HT1080 (cell line): ENCODE measurements at regions not wholly inside any gene's neighbourhood (a gene's known extent, or its start where the extent isn't known, plus 50 kb on each side); places are given as distances from the start of the nearest gene placed in this dataset.
A peak's percentile ranks its signal among the peaks of the same experiment; 100 is the strongest.
"Not testable (repeated sequence)": the region's sequence is repeated elsewhere in the genome, so short reads cannot be mapped to it uniquely, and the experiment has no call there.

Experiments used
- DNase-seq: peaks from one replicate; pipeline ENCODE4 v3.0.0-alpha.2; 2015; ENCODE audit warnings: low read depth

DNA sequence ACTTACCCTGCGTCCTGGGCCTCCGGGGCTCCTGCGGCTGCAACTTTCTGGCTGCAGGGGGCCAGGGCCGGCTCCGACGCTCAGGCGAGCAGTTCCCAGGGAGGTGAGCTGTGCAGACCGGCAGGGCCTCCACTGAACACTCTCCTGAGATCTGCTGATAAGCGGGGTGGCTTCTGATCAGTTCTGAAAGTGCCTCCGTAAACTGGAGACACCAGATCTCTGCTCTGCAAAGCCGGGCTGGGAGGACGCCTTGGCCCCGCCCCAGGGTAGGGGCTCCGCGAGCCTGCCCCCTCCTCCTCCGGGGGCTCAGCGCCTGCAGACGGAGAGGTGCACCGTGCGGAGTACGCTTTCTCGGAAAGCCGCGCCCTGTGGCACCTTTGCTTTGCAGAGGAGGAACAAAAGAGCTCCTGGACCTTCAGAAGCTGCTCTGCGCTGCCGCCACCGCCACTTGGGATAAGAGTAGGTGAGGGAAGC, 141.3 kb upstream of the VKORC1L1 start:
- no peak for DNase-seq

DNA sequence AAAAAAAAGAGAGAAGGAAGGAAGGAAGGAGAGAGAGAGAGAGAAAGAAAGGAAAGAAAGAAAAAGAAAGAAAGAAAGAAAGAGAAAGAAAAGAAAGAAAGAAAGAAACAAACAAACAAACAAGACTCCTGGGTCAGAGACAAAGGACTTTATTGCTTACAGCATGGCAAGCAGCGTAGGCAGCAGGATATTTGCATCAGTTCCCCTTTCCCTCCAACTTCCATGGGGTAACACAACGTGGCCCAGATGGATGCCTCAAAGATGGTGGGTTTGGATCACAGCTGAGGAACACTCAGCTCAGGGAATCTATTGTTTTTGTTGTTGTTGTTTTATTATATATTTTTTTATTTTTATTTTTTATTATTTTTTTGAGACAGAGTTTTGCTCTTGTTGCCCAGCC, 128.5 kb upstream of the VKORC1L1 start:
- no peak for DNase-seq

DNA sequence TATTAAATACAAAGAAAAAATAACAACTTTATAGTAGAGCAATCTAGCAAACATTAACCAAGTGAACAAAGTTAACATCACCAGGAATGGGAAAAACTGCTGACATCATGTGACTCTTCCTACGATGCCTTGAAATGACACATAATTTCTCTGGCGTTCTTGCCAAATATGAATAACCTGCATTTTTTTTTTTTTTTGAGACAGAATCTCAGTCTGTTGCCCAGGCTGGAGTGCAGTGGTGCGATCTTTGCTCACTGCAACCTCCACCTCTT, 126.5 kb upstream of the VKORC1L1 start:
- no peak for DNase-seq

DNA sequence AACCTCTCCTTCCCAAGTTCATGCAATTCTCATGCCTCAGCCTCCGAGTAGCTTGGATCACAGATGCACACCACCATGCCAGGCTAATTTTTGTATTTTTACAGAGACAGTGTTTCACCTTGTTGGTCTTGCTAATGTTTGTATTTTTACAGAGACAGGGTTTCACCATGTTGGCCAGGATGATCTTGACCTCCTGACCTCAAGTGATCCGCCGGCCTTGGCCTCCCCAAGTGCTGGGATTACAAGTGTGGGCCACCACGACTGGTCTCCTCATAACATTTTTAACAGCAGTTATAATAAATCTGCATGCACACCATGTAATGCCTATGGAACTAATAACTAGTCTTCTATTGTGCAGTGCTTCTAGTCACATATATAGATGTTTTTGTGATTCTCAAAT, 123.8 kb upstream of the VKORC1L1 start:
- DNase-seq = no peak

DNA sequence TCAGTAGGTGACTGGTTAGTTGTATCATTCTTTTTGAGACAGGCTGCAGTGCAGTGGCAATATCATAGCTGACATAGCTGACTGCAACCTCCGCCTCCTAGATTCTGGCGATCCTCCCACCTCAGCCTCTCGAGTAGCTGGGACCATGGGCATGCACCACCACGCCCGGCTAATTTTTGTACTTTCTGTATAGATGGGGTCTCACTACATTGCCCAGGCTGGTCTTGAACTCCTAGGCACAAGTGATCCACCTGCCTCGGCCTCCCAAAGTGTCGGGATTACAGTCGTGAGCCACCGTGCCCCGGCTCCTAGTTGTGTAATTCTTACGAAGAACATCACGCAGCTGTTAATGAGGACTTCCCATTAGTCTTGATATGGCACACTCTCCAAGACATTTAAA, 123.4 kb upstream of the VKORC1L1 start:
- DNase-seq = no peak

DNA sequence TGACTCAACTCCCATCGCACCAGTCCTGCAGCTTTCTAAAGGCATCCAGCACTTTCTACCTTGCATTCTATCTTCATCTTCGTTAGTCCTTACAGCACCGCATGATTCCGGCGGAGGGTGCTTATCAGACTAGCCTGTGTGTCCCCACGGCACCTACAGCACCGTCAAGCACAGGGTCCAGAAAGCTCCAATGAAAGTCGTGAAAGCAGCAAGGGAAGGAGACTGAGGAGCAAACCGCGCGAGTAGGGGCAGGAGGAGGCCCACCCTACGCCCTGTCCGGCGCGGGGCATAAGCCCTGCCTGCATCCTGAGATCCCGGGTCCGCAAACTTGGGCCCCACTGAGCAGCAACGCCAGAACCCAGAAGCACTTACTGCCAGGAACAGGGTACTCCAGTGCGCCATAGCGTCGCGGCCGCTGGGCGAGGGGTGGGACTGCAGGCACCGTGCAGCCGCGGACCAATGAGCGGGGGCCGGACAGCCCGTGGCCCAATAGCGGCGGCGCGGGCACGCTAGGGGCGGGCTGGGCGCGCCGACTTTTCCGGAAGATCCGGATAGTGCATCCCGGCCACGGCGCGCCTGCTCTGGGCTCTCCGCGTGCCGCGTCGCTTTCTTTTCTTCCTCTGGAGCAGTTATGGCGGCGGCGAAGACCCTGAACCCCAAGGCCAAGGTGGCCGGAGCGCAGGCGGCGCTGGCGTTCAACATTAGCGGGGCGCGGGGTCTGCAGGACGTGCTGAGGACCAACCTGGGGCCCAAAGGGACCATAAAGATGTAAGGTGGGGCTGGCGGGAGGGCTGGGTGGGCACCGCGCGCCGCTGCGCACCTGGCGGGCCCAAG, 122.1 kb upstream of the VKORC1L1 start:
- peak; percentile 91 for DNase-seq

DNA sequence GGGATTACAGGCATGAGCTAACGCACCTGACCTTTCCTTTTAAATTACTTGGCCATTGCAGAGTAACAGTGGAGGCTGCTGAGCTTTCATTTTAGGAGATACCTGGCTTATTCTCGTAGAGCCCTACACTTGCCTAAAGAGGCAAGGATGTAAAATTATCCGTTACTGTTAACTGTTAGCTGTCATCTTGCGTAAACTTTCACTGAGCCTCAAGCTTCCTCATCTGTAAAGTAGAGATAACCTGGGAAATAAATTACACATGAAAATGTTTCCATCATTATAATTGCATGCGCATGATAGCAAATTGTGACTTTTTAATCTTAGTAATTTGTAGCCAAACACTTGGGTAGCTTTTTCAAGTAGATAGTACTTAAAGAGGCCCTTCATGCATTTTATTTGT, 118.8 kb upstream of the VKORC1L1 start:
- DNase-seq = not testable (repeated sequence)

DNA sequence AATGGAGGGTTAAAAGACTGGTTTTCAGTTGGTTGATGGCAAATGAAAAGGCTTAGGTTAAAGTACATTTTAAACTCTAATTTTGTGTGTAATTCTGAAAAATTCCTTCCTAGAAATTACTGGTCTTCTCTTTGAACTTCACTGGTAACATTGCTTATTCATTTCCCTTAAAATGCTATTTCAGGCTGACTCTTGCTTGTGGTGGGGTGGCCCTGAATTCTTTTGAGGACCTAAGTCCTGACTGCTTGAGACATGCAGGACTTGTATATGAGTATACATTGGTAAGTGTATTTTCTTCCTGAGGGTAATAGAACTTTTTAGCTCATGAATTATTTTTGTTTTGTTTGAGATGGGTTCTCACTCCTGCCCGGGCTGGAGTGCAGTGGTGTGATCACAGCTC, 113.9 kb upstream of the VKORC1L1 start:
- DNase-seq = not testable (repeated sequence)

DNA sequence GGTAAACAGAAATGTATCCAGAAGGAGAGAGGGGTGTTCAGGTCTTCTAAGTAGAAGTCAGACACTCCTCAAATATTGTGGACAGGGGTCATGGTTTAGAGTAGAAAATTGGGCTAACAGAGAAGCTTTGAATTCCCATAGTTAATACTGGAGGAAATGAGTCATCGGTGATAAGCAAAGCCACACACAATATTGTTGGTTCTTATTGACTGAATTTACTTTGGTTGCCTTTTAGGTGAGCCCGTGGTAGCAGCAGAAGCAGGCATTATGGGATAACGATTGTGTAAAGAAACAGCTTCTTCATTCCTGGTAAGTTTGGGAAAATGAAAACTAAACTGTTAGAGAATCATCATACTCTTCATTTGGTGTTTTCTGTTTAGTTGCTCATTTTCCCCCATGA, 110.2 kb upstream of the VKORC1L1 start:
- peak; percentile 48 for DNase-seq

DNA sequence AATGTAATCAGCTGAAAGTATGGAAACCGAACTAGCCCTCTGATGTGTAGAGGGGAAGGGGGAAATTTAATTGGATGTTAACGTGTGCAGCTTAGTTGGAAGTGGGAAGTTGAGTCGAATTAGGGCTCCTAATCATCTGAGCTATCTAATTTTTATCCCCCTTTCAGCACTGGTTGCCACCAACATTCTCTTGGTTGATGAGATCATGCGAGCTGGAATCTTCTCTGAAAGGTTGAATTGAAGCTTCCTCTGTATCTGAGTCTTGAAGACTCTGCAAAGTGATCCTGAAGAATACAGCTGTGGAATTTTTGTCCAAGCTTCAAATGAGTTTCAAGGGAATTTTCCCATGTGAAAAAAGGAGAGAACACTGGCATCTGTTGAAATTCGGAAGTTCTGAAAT, 109.8 kb upstream of the VKORC1L1 start:
- DNase-seq = not testable (repeated sequence)

DNA sequence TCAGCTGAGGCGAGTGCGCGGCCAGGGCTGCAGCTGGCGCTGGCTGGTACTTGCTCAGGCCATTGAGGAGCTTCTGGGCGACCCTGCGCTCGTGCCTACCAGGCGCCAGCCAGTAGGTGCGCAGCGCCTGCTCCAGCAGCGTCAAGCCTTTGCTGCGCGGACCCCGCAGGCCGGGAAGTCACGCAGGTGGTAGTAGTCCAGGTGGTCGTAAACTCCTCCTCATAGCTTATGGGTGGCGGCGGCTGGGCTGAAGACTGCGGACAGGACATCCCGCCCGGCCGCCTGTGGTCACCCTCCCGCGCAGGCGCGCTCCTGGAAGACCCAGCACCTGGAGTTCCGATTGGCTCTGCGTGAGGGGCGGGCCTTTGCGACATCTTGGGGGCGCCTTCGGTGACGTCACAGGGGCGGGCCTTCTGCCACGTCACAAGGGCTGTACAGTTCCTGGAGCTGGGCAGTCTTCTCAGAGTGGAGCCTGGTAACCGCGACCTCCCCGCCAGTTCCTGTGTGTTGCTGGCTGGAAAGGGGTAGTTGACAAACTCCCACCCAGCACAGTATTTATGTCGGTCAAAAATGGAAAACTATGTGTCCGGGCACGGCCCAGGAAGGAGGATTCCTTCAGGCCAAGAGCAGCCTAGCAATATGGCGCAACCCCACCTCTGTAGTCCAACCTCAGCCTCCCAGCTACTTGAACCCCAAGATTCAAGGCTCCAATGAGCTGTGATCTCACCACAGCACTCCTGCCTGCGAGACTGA, 102.2 kb upstream of the VKORC1L1 start:
- peak; percentile 86 for DNase-seq

DNA sequence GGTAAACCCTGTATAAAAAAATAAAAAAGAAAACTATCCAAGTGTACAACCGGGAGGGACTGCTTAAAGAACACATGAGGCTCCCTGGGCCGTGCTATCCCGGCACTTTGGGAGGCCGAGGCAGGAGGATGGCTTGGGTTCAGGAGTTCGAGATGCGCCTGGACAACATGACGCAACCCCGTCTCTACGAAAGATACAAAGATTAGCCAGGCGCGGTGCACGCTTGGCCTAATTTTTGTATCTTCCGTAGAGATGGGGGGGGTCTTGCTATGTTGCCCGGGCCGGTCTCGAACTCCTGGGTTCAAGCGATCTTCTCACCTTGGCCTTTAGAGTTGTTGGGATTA, 101.7 kb upstream of the VKORC1L1 start:
- DNase-seq = not testable (repeated sequence)

DNA sequence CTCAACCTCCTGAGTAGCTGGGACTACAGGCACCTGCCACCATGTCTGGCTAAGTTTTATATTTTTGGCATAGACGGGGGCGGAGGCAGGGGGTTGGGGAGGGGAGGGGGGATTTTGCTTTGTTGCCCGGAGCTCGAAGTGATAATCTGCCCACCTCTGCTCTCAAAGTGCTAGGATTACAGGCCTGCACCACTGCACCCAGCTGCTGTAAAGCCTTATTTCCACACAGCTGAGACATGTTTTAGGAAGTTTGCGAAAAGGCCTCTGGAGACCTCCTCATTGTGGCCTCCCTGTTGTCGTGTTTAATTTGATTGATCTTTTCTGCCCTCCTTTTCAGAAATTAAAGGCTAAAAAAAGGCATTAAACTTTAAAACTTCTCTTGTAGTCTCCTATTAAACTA, 96.2 kb upstream of the VKORC1L1 start:
- not testable (repeated sequence) for DNase-seq

DNA sequence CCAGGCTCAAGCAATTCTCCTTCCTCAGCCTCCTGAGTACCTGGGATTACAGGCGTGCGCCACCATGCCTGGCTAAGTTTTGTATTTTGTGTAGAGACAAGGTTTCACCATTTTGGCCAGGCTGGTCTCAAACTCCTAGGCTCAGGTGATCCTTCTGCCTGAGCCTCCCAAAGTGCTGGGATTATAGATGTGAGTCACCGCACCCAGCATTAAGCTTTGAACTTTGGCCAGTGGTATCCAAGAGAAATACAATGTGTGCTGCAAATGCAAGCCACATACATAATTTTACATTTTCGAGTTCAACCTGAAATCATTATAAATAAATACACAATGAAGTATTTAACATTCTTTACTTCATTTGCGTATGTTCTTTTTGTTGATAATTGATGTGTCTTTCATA, 82.9 kb upstream of the VKORC1L1 start:
- DNase-seq = not testable (repeated sequence)

DNA sequence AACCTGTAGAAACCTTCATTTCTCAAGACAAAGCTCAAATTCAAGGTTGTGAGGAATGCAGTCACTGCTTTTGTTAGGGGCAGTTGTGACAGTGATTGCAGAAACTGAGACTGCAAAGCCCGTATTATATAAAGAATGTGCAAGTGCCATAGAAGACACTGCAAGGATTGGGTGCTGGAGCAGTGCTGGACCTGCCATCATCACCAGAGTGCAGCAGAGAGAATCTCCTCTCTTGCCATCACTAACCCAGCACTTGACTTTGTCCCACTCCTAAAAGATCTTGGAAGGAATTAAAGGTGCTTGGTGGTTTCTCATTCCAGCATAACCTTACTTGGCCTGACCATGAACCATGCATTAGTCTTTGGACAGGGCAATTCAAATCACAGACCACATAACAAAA, 81.1 kb upstream of the VKORC1L1 start:
- DNase-seq = not testable (repeated sequence)

DNA sequence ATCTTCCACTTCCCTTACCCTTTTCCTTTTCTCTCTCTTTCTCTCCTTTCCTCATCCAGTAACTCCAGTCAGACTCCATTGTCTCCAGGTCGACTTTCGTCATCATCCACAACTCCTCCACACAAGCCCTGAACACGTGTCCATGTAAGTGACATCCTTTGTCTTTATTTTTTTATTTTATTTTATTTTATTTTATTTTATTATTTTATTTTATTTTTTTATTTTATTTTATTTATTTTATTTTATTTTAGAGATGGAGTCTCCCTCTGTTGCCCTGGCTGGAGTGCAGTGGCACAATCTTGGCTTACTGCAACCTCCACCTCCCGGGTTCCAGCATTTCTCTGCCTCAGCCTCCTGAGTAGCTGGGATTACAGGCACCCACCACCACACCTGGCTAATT, 80.1 kb upstream of the VKORC1L1 start:
- not testable (repeated sequence) for DNase-seq

DNA sequence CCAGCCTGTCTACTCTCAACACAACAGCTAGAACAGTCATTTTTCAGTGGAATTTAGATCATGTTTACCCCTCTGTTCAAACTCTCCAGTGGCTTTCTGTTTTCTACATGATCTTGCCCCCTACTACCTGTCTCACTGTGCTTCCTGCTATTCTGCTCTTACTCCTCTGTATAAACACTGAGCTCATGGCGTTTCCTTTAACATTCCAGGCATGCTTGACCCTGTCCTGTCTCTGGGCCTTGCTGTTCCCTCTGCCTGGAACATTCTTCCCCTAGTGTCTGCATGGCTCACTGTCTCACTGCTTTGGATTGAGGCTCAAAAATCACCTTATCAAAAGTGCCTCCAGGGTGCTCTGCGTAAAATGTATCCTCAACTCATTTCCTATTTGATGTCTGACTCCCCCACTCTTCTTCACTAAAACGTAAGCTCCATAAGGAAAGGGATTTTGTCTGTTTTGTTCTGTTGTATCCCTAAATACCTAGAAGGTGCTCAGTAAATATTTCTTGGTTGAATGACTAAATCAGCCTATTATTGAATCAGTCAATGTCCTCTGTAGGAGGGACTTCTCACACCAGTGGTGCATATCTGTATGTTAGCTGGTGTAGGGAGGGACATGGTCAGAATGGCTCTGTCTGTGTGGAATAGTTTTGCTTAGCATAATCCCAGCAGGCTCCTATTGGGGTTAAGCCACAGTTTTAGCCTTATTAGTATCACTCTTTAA, 78.0 kb upstream of the VKORC1L1 start:
- DNase-seq = peak; percentile 16

DNA sequence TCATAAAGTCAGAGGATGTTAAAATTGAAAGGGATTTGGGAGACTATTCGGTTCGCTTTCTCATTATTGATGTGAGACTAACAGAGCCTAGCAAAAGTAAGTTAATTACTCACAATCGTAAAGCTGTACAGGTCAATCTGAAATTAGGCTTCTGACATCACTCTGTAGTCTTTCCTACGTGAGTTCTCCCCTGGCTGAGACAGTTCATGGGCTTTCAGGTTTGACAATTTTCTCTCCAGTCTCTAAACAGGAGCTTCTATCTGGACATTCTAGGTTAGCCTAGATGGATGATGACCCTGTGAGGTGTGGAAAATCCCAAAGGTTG, 77.5 kb upstream of the VKORC1L1 start:
- DNase-seq = not testable (repeated sequence)

DNA sequence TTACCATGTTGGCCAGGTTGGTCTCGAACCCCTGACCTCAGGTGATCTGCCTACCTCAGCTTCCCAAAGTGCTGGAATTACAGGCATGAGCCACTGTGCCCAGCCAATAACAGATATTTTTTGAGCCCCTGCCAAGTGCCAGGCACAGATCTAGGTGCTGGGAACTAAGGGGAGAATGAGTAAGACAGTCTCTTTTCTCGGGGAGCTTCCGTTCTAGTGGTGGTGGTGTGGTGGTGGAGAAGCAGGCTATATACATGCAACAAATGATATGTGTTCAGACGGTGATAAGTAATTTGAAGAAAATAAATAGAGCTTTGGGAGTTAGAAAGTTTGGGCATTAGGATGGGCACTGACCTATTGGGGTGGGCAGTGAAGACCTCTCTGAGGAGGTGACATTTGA, 76.7 kb upstream of the VKORC1L1 start:
- no peak for DNase-seq

DNA sequence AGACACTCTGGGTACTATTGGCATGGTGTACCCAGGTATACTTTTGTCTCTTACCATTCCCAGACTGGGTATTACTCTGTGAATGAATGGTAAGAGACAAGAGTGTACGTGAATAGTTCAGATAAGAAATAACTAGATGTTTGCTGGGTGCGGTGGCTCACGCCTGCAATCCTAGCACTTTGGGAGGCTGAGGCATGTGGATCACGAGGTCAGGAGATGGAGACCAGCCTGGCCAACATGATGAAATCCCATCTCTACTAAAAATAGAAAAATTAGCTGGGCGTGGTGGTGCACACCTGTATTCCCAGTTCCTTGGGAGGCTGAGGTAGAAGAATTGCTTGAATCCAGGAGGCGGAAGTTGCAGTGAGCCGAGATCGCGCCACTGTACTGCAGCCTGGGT, 75.8 kb upstream of the VKORC1L1 start:
- not testable (repeated sequence) for DNase-seq

DNA sequence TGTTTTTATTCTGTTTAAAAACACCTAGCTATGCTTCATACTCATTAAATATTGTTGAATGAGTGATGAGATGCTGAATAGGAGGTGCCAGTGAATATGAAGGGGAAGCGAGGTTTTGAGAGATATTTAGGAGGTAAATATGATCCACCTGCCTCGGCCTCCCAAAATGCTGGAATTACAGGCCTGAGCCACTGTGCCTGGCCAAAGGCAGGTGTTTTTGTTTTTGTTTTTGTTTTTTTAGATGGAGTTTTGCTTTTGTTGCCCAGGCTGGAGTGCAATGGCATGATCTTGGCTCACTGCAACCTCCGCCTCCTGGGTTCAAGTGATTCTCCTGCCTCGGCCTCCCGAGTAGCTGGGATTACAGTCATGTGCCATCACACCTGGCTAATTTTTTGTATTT, 75.3 kb upstream of the VKORC1L1 start:
- not testable (repeated sequence) for DNase-seq
